ENCODE measurements at regions not wholly inside any gene's neighbourhood (a gene's known extent, or its start where the extent isn't known, plus 50 kb on each side); places are given as distances from the start of the nearest gene placed in this dataset.

DNA sequence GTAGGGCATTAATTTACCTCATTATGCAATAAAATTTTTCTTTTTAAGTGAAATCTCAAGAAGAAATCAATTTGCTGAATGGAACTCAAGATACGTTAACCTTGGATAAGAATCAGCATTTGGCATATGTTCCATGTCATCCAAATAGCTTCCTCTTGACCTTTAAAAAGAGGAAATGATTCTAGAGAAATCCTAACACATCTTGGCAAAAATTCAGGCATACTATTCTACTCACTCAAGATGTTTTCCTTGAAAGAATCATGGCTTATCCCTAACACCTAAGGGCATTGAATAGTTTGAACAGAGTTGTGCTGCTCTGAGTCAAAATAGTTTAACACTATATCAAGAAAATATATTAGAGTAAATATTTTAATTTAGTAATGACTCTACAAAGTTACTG lies 678.0 kb downstream of the EPHA4 start:
- TF ChIP-seq, protein P1, sequence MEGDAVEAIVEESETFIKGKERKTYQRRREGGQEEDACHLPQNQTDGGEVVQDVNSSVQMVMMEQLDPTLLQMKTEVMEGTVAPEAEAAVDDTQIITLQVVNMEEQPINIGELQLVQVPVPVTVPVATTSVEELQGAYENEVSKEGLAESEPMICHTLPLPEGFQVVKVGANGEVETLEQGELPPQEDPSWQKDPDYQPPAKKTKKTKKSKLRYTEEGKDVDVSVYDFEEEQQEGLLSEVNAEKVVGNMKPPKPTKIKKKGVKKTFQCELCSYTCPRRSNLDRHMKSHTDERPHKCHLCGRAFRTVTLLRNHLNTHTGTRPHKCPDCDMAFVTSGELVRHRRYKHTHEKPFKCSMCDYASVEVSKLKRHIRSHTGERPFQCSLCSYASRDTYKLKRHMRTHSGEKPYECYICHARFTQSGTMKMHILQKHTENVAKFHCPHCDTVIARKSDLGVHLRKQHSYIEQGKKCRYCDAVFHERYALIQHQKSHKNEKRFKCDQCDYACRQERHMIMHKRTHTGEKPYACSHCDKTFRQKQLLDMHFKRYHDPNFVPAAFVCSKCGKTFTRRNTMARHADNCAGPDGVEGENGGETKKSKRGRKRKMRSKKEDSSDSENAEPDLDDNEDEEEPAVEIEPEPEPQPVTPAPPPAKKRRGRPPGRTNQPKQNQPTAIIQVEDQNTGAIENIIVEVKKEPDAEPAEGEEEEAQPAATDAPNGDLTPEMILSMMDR (IDR thresholded peaks at IDR 0.05; ENCODE audit: insufficient read depth, low read depth, low read length), result no peak
- no peak for TF ChIP-seq EZH2 (IDR thresholded peaks at IDR 0.05; ENCODE audit: insufficient read depth, low read length)
